ENCODE measurements at regions not wholly inside any gene's neighbourhood (a gene's known extent, or its start where the extent isn't known, plus 50 kb on each side); places are given as distances from the start of the nearest gene placed in this dataset.

- no peak overlapping the region for H3K4me3 ChIP-seq (ENCODE audit: low read depth, poor library complexity, severe bottlenecking)
- no peak for TF ChIP-seq POLR2A (IDR thresholded peaks at IDR 0.05)
- TF ChIP-seq, protein P1, sequence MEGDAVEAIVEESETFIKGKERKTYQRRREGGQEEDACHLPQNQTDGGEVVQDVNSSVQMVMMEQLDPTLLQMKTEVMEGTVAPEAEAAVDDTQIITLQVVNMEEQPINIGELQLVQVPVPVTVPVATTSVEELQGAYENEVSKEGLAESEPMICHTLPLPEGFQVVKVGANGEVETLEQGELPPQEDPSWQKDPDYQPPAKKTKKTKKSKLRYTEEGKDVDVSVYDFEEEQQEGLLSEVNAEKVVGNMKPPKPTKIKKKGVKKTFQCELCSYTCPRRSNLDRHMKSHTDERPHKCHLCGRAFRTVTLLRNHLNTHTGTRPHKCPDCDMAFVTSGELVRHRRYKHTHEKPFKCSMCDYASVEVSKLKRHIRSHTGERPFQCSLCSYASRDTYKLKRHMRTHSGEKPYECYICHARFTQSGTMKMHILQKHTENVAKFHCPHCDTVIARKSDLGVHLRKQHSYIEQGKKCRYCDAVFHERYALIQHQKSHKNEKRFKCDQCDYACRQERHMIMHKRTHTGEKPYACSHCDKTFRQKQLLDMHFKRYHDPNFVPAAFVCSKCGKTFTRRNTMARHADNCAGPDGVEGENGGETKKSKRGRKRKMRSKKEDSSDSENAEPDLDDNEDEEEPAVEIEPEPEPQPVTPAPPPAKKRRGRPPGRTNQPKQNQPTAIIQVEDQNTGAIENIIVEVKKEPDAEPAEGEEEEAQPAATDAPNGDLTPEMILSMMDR (IDR thresholded peaks at IDR 0.05), result no peak
- peak in 1 of 2 donors; percentile 78 for DNase-seq (ENCODE audit: low spot score in 2 of 2)
- 45 to 59% methylated on average over 21 to 54 of the region's 59 CpGs for WGBS, 2 donors
- intact Hi-C loops (cut with DNase I; ENCODE audit: low total_unique reads), result no loop called here
Observed at GRCh38 chr7:64099656-64100531, 54.7 kb downstream of the ZNF727 start.

GRCh38 chr7:64101126-64101942 lies 56.1 kb downstream of the ZNF727 start:
- no peak overlapping the region for H3K4me3 ChIP-seq (ENCODE audit: low read depth, poor library complexity, severe bottlenecking)
- no peak for DNase-seq (ENCODE audit: low spot score in 2 of 2)
- TF ChIP-seq, protein P1 (IDR thresholded peaks at IDR 0.05), result no peak
- TF ChIP-seq POLR2A (IDR thresholded peaks at IDR 0.05), result no peak
- WGBS, 2 donors, result 90 to 92% methylated on average over 19 to 22 of the region's 22 CpGs
- intact Hi-C loops (cut with DNase I; ENCODE audit: low total_unique reads), result no loop called here

GRCh38 chr7:64101943-64102655 lies 56.9 kb downstream of the ZNF727 start:
- DNase-seq (ENCODE audit: low spot score in 2 of 2), result peak in 1 of 2 donors; percentile 63
- WGBS, 2 donors, result 87 to 93% methylated on average over 11 to 12 of the region's 13 CpGs
- no peak overlapping the region for H3K4me3 ChIP-seq (ENCODE audit: low read depth, poor library complexity, severe bottlenecking)
- intact Hi-C loops (cut with DNase I; ENCODE audit: low total_unique reads), result no loop called here
- no peak for TF ChIP-seq POLR2A (IDR thresholded peaks at IDR 0.05)
- TF ChIP-seq, protein P1 (IDR thresholded peaks at IDR 0.05), result no peak

- TF ChIP-seq, protein P1 (IDR thresholded peaks at IDR 0.05), result no peak
- TF ChIP-seq POLR2A (IDR thresholded peaks at IDR 0.05), result no peak
- no peak for DNase-seq (ENCODE audit: low spot score in 2 of 2)
- whole genome bisulfite sequencing, 2 donors, result 79 to 83% methylated on average over 14 of the region's 14 CpGs
- intact Hi-C loops (cut with DNase I; ENCODE audit: low total_unique reads), result no loop called here
- no peak overlapping the region for H3K4me3 ChIP-seq (ENCODE audit: low read depth, poor library complexity, severe bottlenecking)
Observed at GRCh38 chr7:64102656-64103400, 57.6 kb downstream of the ZNF727 start.

DNA sequence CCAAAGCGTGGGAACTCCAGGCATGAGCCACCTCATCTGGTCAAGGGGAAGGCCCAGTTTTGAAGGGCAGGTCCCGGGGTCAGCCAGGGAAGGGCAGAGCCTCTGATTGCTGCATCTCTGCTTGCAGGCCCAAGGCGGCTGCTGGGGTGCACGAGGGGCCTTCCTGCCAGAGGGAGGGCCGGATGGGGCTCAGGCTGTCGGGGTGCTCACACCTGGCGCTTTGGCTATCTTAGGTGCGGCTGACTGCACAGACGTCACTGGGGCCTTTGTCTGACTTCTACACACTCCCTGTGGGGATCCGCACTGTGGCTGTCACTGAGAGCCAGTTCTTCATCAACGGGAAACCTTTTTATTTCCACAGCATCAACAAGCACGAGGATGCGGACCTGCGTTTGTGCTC lies 68.7 kb downstream of the ZNF727 start:
- H3K4me3 ChIP-seq (ENCODE audit: low read depth, poor library complexity, severe bottlenecking), result no peak overlapping the region
- intact Hi-C loops (cut with DNase I; ENCODE audit: low total_unique reads), result no loop called here
- whole genome bisulfite sequencing, 2 donors, result 88 to 95% methylated on average over 14 of the region's 14 CpGs
- DNase-seq (ENCODE audit: low spot score in 2 of 2), result no peak
- no peak for TF ChIP-seq POLR2A (IDR thresholded peaks at IDR 0.05)
- TF ChIP-seq, protein P1 (IDR thresholded peaks at IDR 0.05), result no peak

Measured in lower leg skin (tissue), 4 donors.